Testis (tissue), 2 donors: ENCODE measurements at regions not wholly inside any gene's neighbourhood (a gene's known extent, or its start where the extent isn't known, plus 50 kb on each side); places are given as distances from the start of the nearest gene placed in this dataset.

Source experiments
- DNase-seq: peaks from one replicate; pipeline ENCODE4 v3.0.0-alpha.2; 2019
- H3K27ac ChIP-seq, 2 donors: fragments of 200-600 bp; sonication (generic); one replicate each; pipeline ENCODE4 v1.5.1; 2019
- H3K27me3 ChIP-seq: fragments of 200-600 bp; sonication (generic); one replicate; pipeline ENCODE4 v1.5.1; 2019
- H3K36me3 ChIP-seq: fragments of 200-600 bp; sonication (generic); one replicate; pipeline ENCODE4 v1.5.1; 2017; ENCODE audit warnings: low read depth; ENCODE audit errors: missing control alignments
- H3K4me1 ChIP-seq: fragments of 200-600 bp; sonication (generic); one replicate; pipeline ENCODE4 v1.5.1; 2019
- H3K4me3 ChIP-seq, 2 donors: fragments of 200-600 bp; sonication (generic); one replicate each; pipeline ENCODE4 v1.5.1; 2017 to 2019
- H3K9me3 ChIP-seq: fragments of 200-600 bp; sonication (generic); one replicate; pipeline ENCODE4 v1.5.1; 2017
- CTCF ChIP-seq, 3 experiments: fragments of 450-650 bp in 2 of 3; fragments of 200-600 bp in 1 of 3; sonication (generic) in 1 of 3; IDR thresholded peaks; one replicate each; pipeline ENCODE4 v1.5.1; 2016 to 2019; ENCODE audit warnings: antibody characterized with exemption in 3 of 3, mild to moderate bottlenecking in 2 of 3, moderate library complexity in 1 of 3
- POLR2A ChIP-seq: fragments of 450-650 bp; IDR thresholded peaks from one replicate; pipeline ENCODE4 v1.6.1; 2017; ENCODE audit warnings: antibody characterized with exemption, mild to moderate bottlenecking, moderate library complexity
- WGBS, 2 donors: methylation state at CpG; one replicate each; pipeline ENCODE4 v1.1.5; 2018; 5-methylcytosine and 5-hydroxymethylcytosine counted together
- intact Hi-C: fragments of 100-400 bp; cut with DNase I; formaldehyde crosslinking; loops from one replicate; pipeline ENCODE4 v1.15.1; 2023; ENCODE audit warnings: low total_unique reads

GRCh38 chr10:130233426-130233825 is 97.2 kb downstream of the GLRX3 start:
- Histone ChIP-seq H3K9me3 (no peaks in the 10 kb centered on the region), H3K4me1 (no peaks in the 10 kb centered on the region), H3K27me3 (no peaks in the 10 kb centered on the region), H3K4me3 (no peak overlapping the region), H3K36me3 (no peaks in the 10 kb centered on the region), H3K27ac (no peak overlapping the region)
- DNase-seq, result no peak
- intact Hi-C loops, result no loop called here
- TF ChIP-seq CTCF (IDR thresholded peaks at IDR 0.05) (no peak), POLR2A (no peak)
- 83 to 87% methylated on average over 8 of the region's 8 CpGs for WGBS, 2 donors

- WGBS, 2 donors, result 80% methylated on average over 6 to 10 of the region's 10 CpGs
These were observed 98.2 kb downstream of the GLRX3 start for GRCh38 chr10:130234171-130234965.

GRCh38 chr10:130236711-130237110 is 100.5 kb downstream of the GLRX3 start:
- Histone ChIP-seq H3K4me3 (no peak overlapping the region), H3K4me1 (no peaks in the 10 kb centered on the region), H3K27ac (no peak overlapping the region), H3K27me3 (no peaks in the 10 kb centered on the region), H3K36me3 (no peaks in the 10 kb centered on the region), H3K9me3 (no peaks in the 10 kb centered on the region)
- TF ChIP-seq CTCF (IDR thresholded peaks at IDR 0.05) (no peak), POLR2A (no peak)
- WGBS, 2 donors, result 33 to 89% methylated on average over 1 of the region's 1 CpG
- no peak for DNase-seq
- intact Hi-C loops, result no loop called here

More at GRCh38 chr10:130234171-130234965, 98.2 kb downstream of the GLRX3 start:
- no peaks in the 10 kb centered on the region for H3K27me3 ChIP-seq
- no peaks in the 10 kb centered on the region for H3K4me1 ChIP-seq
- no peaks in the 10 kb centered on the region for H3K36me3 ChIP-seq
- H3K4me3 ChIP-seq, result no peak overlapping the region
- TF ChIP-seq CTCF (IDR thresholded peaks at IDR 0.05) (no peak), POLR2A (no peak)
- no peaks in the 10 kb centered on the region for H3K9me3 ChIP-seq
- intact Hi-C loops, result no loop called here
- no peak for DNase-seq
- H3K27ac ChIP-seq, result no peak overlapping the region

- DNase-seq, result no peak
- H3K36me3 ChIP-seq, result no peaks in the 10 kb centered on the region
- no peak overlapping the region for H3K4me3 ChIP-seq
- TF ChIP-seq POLR2A (no peak), CTCF (IDR thresholded peaks at IDR 0.05) (no peak)
- H3K27me3 ChIP-seq, result no peaks in the 10 kb centered on the region
- intact Hi-C loops, result no loop called here
- WGBS, 2 donors, result 89 to 95% methylated on average over 2 of the region's 2 CpGs
- H3K9me3 ChIP-seq, result no peaks in the 10 kb centered on the region
- H3K27ac ChIP-seq, result no peak overlapping the region
- H3K4me1 ChIP-seq, result no peaks in the 10 kb centered on the region
These were observed 104.2 kb downstream of the GLRX3 start for GRCh38 chr10:130240409-130240808.

- TF ChIP-seq POLR2A (no peak), CTCF (IDR thresholded peaks at IDR 0.05) (no peak)
- H3K9me3 ChIP-seq, result no peaks in the 10 kb centered on the region
- no peak overlapping the region for H3K4me3 ChIP-seq
- intact Hi-C loops, result no loop called here
- H3K36me3 ChIP-seq, result no peaks in the 10 kb centered on the region
- no peaks in the 10 kb centered on the region for H3K4me1 ChIP-seq
- H3K27me3 ChIP-seq, result no peaks in the 10 kb centered on the region
- WGBS, 2 donors, result 24 to 34% methylated on average over 3 of the region's 3 CpGs
- no peak for DNase-seq
- no peak overlapping the region for H3K27ac ChIP-seq
These were observed 106.3 kb downstream of the GLRX3 start for GRCh38 chr10:130242513-130242912.
